ENCODE measurements at regions not wholly inside any gene's neighbourhood (a gene's known extent, or its start where the extent isn't known, plus 50 kb on each side); places are given as distances from the start of the nearest gene placed in this dataset.

DNA sequence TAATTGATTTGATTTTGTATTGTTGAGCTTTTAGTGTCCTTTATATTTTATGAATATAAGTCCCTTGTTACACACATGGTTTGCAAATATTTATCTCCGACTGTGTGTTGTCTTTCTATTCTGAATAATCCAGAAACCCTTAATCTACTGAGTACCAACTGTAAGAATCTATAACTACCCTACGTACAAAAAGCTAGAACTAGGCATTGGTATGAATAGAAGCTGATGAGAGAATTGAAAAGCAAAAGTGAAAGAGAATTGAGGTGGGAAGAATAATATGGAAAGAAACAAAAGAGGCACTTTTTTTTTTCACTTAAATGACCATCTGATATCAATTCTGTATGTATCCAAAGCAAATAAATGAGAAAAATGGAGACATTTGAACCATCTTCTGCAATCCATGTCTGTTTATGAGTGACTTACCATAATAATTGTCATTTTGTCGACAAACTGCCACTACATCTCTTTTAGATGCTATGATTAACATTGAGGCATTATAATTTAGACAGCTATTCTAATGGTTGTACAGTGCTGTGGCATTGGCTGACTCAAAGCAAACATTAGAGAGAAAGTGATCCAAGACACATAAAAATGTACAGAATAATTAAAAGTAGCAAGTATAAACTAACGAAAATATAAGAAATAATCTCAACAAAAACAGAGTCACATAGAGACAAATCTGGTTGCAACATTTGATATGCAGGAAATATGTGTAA, 1516.6 kb upstream of the AGA start:
- ATAC-seq (ENCODE audit: insufficient read depth, low FRiP score): no peak
- H3K27ac ChIP-seq (ENCODE audit: low read depth in 1 of 2, low read length in 1 of 2): no peak overlapping the region
- DNase-seq: no peak
- TF ChIP-seq, protein P1, sequence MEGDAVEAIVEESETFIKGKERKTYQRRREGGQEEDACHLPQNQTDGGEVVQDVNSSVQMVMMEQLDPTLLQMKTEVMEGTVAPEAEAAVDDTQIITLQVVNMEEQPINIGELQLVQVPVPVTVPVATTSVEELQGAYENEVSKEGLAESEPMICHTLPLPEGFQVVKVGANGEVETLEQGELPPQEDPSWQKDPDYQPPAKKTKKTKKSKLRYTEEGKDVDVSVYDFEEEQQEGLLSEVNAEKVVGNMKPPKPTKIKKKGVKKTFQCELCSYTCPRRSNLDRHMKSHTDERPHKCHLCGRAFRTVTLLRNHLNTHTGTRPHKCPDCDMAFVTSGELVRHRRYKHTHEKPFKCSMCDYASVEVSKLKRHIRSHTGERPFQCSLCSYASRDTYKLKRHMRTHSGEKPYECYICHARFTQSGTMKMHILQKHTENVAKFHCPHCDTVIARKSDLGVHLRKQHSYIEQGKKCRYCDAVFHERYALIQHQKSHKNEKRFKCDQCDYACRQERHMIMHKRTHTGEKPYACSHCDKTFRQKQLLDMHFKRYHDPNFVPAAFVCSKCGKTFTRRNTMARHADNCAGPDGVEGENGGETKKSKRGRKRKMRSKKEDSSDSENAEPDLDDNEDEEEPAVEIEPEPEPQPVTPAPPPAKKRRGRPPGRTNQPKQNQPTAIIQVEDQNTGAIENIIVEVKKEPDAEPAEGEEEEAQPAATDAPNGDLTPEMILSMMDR (IDR thresholded peaks at IDR 0.05; ENCODE audit: control extremely low read depth, extremely low read depth): no peak
- peaks cover 0 to 3% (median 0%) of the 10 kb centered on the region in 4 donors for H3K9me3 ChIP-seq (ENCODE audit: control insufficient read depth in 4 of 4, insufficient read depth in 3 of 4, low read length in 3 of 4)
- no peak overlapping the region for H3K9ac ChIP-seq (ENCODE audit: insufficient read depth in 1 of 2, low read length in 2 of 2)
- H3K27me3 ChIP-seq (ENCODE audit: control insufficient read depth in 3 of 3, insufficient read depth in 3 of 3, low read length in 2 of 3): no peaks in the 10 kb centered on the region
- WGBS, 2 donors: 74 to 90% methylated on average over 4 of the region's 4 CpGs
- no peak overlapping the region for H3K4me3 ChIP-seq
- no peaks in the 10 kb centered on the region for H3K36me3 ChIP-seq (ENCODE audit: control insufficient read depth in 4 of 4, insufficient read depth in 4 of 4, low read length in 4 of 4)
- H3K4me1 ChIP-seq (ENCODE audit: control insufficient read depth in 5 of 5, insufficient read depth in 5 of 5, low read length in 5 of 5): no peaks in the 10 kb centered on the region

DNA sequence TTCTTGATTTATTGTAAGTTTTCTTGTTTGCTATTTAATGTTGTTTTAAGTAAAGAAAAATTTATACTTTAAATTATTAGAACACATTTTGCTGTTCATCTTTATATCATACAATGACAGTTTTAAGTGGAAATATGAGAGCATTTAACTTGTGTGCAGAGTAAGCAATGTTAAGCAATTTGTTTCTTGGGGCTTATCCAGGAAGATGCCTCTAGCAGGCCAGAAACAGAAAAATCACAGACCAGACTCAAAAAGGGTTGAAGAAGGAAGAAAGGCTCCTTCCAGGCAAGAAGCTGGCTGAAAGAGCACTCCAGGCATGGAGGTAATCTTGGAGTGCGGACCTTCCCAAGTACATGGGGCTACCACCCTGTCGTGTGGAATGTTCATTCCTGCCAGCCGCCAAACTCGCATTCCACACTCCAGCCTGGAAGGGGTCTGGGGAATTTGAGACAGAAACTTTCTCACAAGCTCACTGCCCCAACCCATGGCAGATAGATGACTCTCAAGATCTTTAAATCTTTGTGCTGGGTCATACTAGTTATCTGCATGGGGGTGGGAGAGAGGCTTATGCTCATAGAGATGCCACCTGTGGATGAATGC, 1521.3 kb upstream of the AGA start:
- H3K4me3 ChIP-seq: no peak overlapping the region
- no peak for ATAC-seq (ENCODE audit: insufficient read depth, low FRiP score)

DNA sequence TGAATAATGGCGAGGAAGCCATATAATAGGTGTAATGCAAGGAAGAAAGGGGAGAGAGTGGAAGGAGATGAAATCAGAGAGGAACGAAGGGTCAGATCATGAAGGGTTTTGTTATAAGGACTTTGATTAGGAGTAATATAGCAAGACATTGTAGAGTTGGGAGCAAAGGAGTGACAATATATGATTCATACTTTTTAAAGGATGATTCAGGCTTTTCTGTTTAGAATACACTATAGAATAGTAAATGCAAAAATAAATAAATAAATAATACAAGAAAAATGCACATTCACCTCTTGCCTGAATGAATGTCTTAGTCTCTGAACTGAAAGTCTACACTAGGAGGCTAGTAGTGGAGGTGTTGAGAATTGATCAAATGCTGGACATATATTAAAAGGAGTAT, 1524.4 kb upstream of the AGA start:
- Histone ChIP-seq H3K27ac (ENCODE audit: low read depth in 1 of 2, low read length in 1 of 2) (no peak overlapping the region), H3K36me3 (ENCODE audit: control insufficient read depth in 4 of 4, insufficient read depth in 4 of 4, low read length in 4 of 4) (no peaks in the 10 kb centered on the region), H3K9ac (ENCODE audit: insufficient read depth in 1 of 2, low read length in 2 of 2) (no peak overlapping the region), H3K9me3 (ENCODE audit: control insufficient read depth in 4 of 4, insufficient read depth in 3 of 4, low read length in 3 of 4) (peaks cover 0 to 5% (median 0%) of the 10 kb centered on the region in 4 donors), H3K4me1 (ENCODE audit: control insufficient read depth in 5 of 5, insufficient read depth in 5 of 5, low read length in 5 of 5) (peaks cover 0 to 7% (median 0%) of the 10 kb centered on the region in 5 donors), H3K4me3 (no peak overlapping the region), H3K27me3 (ENCODE audit: control insufficient read depth in 3 of 3, insufficient read depth in 3 of 3, low read length in 2 of 3) (peaks cover 0 to 4% (median 0%) of the 10 kb centered on the region in 3 donors)
- 75 to 85% methylated on average over 2 of the region's 2 CpGs for WGBS, 2 donors
- no peak for ATAC-seq (ENCODE audit: insufficient read depth, low FRiP score)
- TF ChIP-seq, protein P1 (IDR thresholded peaks at IDR 0.05; ENCODE audit: control extremely low read depth, extremely low read depth): no peak
- no peak for DNase-seq

More for the DNA sequence above, 1521.3 kb upstream of the AGA start:
- H3K27me3 ChIP-seq (ENCODE audit: control insufficient read depth in 3 of 3, insufficient read depth in 3 of 3, low read length in 2 of 3): peaks cover 0 to 4% (median 0%) of the 10 kb centered on the region in 3 donors
- DNase-seq: peak in 2 of 3 donors; percentile 16 to 74
- no peaks in the 10 kb centered on the region for H3K4me1 ChIP-seq (ENCODE audit: control insufficient read depth in 5 of 5, insufficient read depth in 5 of 5, low read length in 5 of 5)
- no peak overlapping the region for H3K27ac ChIP-seq (ENCODE audit: low read depth in 1 of 2, low read length in 1 of 2)
- H3K36me3 ChIP-seq (ENCODE audit: control insufficient read depth in 4 of 4, insufficient read depth in 4 of 4, low read length in 4 of 4): no peaks in the 10 kb centered on the region
- peaks cover 0 to 5% (median 0%) of the 10 kb centered on the region in 4 donors for H3K9me3 ChIP-seq (ENCODE audit: control insufficient read depth in 4 of 4, insufficient read depth in 3 of 4, low read length in 3 of 4)
- TF ChIP-seq, protein P1 (IDR thresholded peaks at IDR 0.05; ENCODE audit: control extremely low read depth, extremely low read depth): no peak
- 86 to 87% methylated on average over 4 of the region's 4 CpGs for WGBS, 2 donors
- H3K9ac ChIP-seq (ENCODE audit: insufficient read depth in 1 of 2, low read length in 2 of 2): no peak overlapping the region
